CD1c-positive myeloid dendritic cell (primary cell): ENCODE measurements at regions not wholly inside any gene's neighbourhood (a gene's known extent, or its start where the extent isn't known, plus 50 kb on each side); places are given as distances from the start of the nearest gene placed in this dataset.
"Not testable (repeated sequence)": the region's sequence is repeated elsewhere in the genome, so short reads cannot be mapped to it uniquely, and the experiment has no call there.

Experiments
- DNase-seq: peaks from one replicate; pipeline ENCODE4 v3.0.0-alpha.2; 2016; ENCODE audit errors: extremely low spot score

DNA sequence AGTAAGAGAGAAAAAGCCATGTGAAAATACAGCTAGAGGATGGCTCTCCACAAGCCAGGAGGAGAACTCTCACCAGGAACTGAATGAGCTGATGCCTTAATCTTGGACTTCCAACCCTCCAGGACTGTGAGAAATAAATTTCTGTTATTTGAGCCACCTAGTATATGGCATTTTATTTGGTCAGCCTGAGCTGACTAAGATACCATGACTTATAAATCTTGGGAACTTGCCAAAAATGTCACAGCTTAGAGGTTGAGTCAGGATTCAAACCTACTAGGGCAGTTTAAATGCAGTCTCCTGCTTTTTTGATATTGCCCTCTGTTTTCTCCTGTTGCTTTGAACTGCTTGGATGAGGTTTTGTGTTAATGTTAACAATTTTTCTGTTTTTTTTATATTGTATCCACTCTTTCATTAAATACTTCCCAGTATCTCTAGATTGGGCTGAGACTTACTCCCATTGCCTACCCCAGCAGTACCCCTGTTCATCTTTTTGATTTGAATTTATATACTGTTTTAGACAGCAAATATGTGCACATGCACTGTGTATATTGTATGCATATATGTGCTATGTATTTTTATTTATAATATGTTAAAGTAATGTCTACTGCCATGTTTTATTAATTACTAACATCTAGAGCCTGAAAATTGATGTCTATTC, 1223.2 kb downstream of the OTOL1 start:
- DNase-seq: no peak

DNA sequence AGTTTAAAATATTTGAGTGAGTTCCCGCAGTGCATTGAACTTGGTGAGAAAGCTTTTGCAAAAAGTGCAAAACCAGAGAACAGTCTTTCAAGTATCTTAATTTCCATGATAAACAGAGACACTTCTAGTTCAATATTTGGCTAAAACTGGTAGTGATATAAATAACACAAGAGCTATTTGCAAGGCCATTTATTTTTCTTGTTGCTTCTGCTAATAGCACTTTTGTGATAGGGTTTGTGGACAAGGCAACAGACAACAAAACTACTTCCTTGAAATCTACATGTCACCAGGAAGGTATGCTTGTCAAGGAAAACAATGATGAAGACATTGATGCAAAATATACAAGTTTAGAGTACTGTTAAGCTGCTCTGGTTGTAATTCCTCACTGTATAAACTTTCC, 1225.1 kb downstream of the OTOL1 start:
- DNase-seq: no peak

DNA sequence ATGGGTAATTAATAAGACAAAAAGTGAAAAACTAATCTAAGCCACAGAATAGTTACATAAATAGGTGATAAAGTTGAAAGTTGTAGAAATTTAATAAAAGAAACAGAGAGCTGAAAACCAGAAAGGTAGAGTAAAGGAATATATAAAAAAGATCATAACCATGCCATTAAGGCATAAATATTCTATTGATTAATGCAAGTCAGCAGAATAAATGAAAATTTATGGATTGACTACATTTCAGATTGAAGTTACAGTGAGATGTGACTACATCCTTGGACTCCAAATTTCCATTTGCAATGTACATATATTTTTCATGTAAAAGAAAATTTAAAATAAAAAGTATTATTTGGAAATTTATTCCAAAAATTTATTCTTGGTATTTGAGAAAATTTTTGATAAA, 1225.7 kb downstream of the OTOL1 start:
- DNase-seq: no peak

DNA sequence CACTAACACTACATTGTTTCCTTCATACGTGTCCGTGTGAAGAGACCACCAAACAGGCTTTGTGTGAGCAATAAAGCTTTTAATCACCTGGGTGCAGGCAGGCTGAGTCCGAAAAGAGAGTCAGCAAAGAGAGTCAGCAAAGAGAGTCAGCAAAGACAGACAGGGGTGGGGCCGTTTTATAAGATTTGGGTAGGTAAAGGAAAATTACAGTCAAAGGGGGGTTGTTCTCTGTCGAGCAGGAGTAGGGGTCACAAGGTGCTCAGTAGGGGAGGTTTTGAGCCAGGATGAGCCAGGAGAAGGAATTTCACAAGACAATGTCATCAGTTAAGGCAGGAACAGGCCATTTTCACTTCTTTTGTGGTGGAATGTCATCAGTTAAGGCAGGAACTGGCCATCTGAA, 1226.2 kb downstream of the OTOL1 start:
- DNase-seq: not testable (repeated sequence)

DNA sequence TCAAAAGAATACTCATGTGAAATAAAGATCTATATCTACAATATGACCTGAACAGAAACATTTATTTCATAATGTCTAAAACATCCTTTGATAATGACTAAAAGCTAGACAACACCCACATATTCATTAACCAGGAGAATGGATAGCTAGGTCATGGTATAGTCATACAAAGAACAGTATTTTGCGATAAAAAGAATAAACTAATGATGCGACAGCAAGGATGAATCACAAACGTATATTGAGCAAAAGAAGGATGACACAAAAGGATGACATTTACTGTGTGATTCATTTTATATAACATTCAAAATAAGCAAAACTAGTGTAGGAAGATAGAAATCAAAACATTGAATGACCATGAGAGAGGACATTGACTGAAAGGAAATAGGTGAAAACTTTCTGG, 1233.1 kb downstream of the OTOL1 start:
- no peak for DNase-seq

DNA sequence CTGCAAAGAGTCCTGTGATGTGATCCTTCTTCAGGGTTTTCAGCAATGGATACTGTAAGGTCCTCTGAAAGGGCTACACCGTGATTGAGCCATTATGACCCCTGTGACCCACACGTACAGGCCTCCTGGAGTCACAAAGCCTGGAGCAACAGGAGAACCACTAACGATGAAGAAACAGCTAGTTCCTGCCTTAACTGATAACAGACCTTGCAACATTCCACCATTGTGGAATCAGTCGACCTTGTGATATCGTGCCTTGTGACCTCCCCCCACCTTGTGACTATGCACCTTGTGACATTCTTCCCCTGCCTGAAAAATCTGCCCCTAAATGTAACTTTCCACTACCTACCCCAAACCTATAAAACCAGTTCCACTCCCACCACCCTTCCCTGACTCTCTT, 1235.4 kb downstream of the OTOL1 start:
- DNase-seq: not testable (repeated sequence)

DNA sequence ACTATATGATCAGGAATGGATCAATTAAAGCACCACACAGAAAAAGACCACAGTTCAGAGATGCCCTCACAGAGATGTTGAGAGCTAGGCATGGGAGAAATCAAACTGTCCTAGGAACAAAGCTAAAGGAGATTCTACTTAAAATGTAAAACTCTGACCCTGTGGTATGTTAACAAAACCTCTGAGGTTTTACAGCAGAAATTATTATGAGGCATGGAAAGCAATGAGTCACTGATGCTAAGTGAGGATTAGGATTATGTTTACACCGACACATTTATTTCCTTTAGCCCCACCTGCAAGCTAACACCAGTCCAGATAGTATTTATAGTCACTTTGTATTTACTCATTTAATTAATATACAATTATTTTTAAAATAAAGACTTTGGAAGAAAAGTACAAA, 1242.2 kb downstream of the OTOL1 start:
- DNase-seq: no peak

DNA sequence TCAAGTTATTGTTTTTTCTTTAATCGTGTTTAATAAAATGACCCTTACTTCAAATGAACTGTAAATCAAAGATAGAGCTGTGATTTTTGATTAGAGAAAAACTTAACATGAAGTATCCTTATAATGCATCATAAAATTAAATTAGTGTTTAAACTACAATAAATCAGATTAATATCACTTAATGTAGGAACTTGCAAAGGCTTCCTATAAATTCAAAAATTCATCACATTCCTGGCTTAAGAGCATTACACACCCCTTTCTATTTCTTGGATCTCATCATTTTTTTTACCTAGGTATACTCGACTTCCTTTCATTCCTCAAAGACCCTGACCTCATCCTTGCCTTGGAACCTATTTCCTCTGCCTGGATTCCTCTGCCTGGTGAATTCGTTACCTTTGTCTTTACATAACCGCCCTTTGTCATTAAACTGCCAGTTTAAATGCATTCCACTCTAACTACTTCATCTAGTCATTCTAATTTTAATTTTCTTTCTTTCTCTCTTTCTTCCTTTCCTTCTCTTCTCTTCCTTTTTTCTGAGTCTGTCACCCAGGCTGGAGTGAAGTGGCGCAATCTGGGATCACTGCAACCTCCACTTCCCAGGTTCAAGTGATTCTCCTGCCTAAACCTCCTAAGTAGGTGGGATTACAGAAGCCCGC, 1244.5 kb downstream of the OTOL1 start:
- DNase-seq: no peak

DNA sequence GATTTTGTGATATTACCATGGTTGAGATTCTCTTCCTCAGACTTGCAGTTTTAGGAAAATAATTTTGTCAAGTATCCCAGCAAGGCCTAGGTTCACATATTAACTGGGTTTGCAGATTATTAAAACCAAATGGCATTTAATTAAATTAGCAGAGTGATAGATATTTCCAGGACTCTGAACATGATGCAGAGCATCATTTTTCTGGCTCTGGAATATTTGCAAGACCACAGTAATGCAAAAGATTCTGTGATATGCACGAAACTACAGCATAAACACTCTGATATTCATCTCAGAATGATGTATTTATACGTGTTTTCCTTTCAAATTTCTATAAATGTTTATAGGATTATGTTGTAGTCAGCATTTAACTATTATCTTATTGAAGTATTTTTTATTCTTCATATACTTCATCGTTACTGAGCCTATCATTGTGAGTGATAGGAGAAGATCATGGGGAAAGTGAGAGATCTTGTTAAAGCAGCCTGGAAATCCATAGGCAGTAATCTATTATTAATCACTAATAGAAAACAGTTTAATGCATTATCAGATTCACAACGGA, 1245.6 kb downstream of the OTOL1 start:
- no peak for DNase-seq

DNA sequence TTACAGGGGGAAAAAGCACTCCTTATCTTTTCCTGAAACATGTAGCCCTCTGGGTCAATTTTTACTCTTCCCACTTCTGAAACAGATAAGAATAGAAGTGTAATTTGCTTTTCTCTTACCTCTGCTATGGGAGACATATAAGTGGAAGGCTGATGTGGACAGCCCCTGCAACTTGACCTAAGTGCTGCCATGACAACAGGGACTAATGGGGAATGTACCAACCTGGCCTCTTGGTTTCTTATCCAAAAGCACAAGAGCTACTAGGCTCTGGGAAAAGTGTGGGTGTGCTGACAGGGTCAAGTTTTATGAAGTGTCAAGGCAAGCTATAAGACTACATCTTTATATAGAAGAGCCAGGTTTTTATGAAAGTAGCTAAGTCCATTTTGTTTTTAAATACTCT, 1246.5 kb downstream of the OTOL1 start:
- no peak for DNase-seq

DNA sequence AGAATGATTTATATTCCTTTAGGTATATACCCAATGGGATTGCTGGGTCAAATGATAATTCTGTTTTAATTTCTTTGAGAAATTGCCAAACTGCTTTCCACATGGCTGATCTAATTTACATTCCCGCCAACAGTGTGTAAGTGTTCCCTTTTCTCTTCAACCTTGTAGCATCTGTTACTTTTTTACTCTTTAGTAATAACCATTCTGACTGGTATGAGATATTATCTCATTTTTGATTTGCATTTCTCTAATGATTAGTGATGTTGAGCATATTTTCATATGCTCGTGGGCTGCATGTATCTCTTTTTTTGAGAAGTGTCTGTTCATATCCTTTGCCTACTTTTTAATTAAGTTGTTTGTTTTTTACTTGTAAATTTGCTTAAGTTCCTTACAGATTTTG, 1264.2 kb downstream of the OTOL1 start:
- no peak for DNase-seq

DNA sequence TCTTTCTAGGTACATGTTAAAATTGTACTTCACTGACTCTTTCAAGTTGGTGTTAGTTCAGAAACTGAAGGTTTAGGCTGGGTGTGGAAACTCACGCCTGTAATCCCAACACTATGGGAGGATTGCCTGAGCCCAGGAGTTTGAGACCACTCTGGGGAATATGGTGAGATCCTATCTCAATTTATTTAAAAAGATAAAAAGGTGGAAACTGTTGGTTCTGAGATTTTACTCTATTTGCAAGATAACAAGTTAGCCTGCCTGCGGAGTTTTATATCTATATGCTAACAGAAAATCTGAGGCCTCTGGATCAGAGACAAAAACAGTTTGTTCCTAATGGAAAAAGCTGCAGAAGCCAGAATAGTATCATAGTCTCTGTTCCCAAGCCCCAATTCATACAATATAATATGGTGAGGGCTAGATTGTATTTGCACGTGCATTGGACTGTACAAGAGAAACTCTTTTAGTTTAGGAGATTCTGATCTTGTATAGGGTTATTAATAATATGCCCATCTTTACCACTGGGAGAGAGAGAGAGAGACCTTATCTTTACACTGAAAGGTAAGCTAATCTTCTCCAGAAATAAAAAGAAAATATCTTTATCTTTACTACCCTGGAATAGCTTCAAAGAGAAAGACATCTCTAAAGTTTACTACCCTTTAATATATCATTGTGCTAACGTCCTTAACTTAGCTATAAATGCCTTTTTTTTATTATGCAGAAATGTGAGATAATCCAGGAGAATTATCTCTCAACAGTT, 1267.6 kb downstream of the OTOL1 start:
- DNase-seq: no peak

DNA sequence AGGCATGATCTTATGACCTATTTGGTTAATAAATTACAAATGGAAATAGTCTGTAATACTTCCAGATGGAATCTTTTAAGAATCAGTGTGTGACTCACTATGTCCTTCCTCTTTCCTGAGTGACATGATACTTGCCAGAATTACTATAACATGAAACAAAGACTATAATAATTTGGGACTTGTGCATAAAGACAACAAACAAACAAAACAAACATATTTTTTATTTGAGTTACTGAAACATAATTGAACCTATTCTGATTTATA, 1268.1 kb downstream of the OTOL1 start:
- DNase-seq: no peak

DNA sequence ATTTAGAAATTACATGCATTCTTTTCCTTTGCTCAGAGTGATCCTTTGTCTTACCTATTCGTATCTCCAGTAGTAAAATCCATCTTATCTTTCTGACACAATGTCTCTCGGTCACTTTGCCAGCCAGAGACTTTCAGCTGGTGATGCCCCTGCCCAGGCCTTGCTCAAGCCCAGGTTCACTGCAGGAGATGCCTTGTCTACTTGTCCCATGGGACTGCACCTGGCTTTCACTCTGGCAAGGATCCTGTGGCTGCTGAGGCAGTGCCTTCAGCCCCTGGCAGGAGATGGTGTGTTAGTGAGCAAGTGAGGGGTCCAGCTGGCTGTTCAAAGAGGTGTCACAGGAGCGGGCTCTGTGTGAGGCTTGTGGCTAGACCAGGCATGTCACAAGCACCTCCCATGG, 1268.9 kb downstream of the OTOL1 start:
- DNase-seq: no peak

DNA sequence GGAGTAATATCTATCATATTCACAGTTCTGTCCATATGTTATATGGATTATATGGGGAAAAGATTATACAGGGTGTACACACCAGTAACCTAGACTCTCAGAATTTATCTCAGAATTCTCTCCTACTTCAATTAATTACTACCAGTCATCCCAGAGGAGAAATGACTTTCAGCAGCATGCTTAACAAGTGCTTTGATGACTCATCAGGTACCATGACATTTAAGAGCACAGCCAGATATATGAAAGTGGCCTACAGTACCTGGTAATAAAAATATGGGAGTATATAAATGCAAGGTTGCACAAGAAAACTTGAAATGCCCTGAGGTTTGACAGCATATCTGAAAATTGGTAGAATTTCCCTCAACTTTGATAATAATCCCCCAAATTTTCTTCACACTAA, 1273.0 kb downstream of the OTOL1 start:
- no peak for DNase-seq

DNA sequence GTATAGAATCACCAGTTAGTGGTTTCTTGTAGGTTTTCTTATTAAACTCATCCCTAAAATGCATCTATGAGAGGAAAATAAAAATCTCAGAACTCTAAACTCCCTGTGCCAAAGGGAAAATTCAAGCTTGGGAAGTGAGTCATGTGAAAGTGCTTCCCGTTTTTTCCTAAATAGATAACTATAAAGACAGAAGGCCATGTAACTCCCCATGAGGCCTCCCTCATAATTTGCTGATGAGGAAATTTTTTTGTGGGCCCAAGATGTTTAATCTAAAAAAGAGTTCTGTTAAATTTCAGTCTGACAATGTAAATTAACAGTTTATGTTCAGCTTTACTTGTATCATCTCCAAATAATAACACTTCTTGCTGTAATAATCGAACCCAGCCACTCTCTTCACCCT, 1273.9 kb downstream of the OTOL1 start:
- DNase-seq: no peak

DNA sequence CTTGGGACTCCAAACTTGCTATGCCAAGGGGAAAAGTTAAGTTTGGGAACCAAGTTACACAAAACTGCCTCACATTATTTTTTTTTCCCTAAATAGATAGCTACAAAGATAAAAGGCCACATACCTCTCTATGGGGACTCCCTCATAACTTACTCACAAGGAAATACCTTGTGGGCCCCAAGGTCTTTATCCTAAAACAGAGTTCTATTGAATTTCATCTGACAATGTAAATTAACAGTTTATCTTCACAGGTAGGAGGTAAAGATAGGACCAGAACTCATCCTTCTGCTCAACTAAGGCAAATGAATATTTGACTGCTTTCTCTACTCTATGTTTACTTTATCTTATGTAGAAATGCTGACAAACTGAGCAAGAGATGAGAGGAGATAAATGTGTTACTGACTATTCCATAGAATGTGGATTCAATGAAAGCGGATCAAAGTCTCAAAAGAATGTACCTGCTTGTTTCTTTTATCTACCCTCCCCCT, 1278.0 kb downstream of the OTOL1 start:
- no peak for DNase-seq

DNA sequence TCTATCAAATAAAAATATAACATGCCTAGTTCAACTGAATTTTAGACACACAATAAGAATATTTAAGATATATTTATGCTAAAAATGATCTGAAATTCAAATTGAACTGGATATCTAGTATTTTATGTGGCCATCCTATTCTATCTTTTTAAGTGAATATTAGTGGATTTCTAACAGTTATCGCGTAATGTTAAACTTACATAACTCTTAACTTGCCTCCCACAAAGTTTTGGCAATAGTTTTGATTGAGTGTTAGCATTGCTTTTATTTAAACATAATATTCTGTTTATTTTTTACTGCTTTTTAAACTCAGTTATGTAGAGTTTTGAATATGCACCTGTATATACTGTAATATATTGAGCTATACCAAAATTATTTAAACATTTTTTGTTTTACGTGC, 1279.5 kb downstream of the OTOL1 start:
- DNase-seq: no peak

DNA sequence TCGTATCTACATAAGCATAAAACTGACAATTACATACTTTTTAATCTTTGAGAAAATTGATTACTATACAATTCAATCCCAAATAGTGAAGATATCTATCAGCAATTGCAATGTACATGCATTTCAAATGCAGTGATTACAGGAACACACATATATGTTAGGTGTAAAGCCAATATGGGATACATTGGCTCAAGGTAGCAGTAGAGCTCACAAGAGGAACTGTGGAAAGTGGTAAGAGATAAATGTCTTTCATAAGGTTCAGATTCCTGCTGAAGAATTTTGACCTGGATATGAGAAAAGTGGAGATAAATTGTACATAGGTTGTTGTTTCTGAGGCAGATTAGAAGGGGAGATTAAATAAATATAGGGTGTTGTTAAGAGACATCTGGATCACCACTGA, 1280.5 kb downstream of the OTOL1 start:
- no peak for DNase-seq

DNA sequence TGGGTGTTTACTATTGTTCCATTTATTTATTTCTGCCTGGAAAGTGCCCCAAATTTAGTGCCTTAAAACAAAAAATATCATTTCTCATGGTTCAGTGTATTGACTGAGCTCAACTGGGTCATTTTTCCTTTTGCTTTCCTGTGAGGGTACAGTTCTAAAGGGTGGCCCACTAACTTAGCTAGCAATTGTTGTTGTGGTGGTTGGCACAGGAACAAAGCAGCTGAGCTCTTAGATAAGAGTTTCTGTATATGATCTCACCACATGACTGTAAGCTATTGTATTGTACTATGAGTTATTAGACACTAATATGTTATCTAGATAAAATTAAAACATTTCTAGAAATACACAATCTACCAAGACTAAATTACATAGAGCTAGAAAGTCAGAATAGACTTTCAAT, 1283.7 kb downstream of the OTOL1 start:
- no peak for DNase-seq

DNA sequence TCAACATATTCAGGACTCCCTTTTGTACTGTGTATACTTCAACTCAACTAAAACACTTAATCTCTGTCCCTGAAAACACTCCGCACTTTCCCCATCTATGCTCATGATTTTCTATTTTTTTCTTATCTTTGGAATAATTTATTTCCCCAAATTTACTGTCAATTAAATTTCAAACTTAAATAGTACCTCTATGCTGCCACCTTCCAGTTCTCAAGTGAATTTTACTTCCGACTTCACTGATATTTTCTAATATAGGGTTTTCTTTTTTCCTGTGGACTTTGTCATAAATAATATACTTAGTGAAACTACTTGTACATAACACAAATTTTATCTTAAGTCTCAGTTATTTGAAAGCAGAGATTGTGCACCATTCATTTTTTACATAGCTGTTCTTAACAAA, 1303.3 kb downstream of the OTOL1 start:
- DNase-seq: no peak

DNA sequence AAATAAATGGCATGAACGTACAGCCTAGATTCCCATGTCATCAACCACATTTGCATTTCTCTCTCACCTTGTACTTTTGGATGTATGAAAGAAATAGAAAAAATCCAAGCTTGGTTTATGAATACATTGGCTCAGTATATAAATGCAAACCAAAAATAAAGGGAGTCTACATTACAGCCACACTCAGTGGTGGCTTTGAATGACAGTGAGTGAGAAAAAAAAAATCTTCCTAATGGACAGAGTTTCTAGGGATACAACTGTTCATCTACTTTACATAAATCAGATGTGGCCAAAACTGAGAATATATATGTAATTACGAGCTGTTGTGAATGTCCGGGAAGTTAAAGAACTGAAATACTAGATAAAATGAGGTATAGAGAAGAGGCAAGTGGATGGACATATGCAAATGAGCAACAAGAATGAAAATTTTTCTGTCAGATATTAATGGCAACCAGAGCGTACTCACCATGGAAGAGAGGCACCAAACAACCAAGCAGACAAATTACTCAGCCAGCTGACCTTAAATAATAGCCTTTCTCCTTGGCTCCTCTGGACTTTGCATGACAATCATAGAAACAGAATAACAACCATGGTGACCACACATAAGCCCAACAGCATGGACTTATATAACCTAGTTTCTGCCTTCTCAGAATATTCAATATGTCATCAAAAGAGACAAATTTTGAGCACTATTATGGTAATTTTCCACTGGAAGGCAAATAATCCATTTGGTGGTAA, 1305.8 kb downstream of the OTOL1 start:
- DNase-seq: no peak
